Choroid plexus epithelial cell (primary cell): ENCODE measurements at regions not wholly inside any gene's neighbourhood (a gene's known extent, or its start where the extent isn't known, plus 50 kb on each side); places are given as distances from the start of the nearest gene placed in this dataset.

Experiments used
- DNase-seq: peaks from one replicate; pipeline ENCODE4 v3.0.0-alpha.2; 2010; ENCODE audit warnings: low read depth
- H3K4me3 ChIP-seq: 2 replicates; pipeline ENCODE4 v1.5.1; 2011; ENCODE audit warnings: low read depth, mild to moderate bottlenecking, control low read depth, low read length, moderate library complexity
- CTCF ChIP-seq: conservative IDR thresholded peaks from 2 replicates; pipeline ENCODE4 v1.5.1; 2011; ENCODE audit warnings: low read depth, mild to moderate bottlenecking, control low read depth, inconsistent platforms, low read length, moderate library complexity

GRCh38 chr11:15688351-15688792 is 573.6 kb downstream of the INSC start:
- no peak for DNase-seq
- TF ChIP-seq CTCF = no peak
- no peak overlapping the region for H3K4me3 ChIP-seq

GRCh38 chr11:15690320-15690719 is 575.6 kb downstream of the INSC start:
- H3K4me3 ChIP-seq = no peak overlapping the region
- DNase-seq = no peak
- no peak for TF ChIP-seq CTCF

- peak; percentile 14 for DNase-seq
- no peak overlapping the region for H3K4me3 ChIP-seq
- no peak for TF ChIP-seq CTCF
Measured at GRCh38 chr11:15692739-15693138, 578.0 kb downstream of the INSC start.

GRCh38 chr11:15695096-15695721 is 580.5 kb downstream of the INSC start:
- TF ChIP-seq CTCF = no peak
- H3K4me3 ChIP-seq = no peak overlapping the region
- no peak for DNase-seq

GRCh38 chr11:15696069-15696468 is 581.3 kb downstream of the INSC start:
- H3K4me3 ChIP-seq = no peak overlapping the region
- no peak for DNase-seq
- TF ChIP-seq CTCF = no peak

- no peak for DNase-seq
- no peak overlapping the region for H3K4me3 ChIP-seq
- TF ChIP-seq CTCF = no peak
Measured at GRCh38 chr11:15697437-15698236, 582.9 kb downstream of the INSC start.
